Endothelial cell of umbilical vein (primary cell): ENCODE measurements at regions not wholly inside any gene's neighbourhood (a gene's known extent, or its start where the extent isn't known, plus 50 kb on each side); places are given as distances from the start of the nearest gene placed in this dataset.

Source experiments
- BruUV-seq: library from RNA; stranded (reverse); fragments of 400-500 nt; replicated peaks from 2 replicates; lab custom pipeline; 2021; lab: Mats Ljungman, UMichigan
- CTCF ChIA-PET: fragments of 300-600, 350-600 bp; sonication (Branson Sonifier 250); formaldehyde crosslinking; loops from one replicate; lab custom pipeline; 2021; ENCODE audit warnings: antibody characterized with exemption, inconsistent platforms; lab: Charles Lee
- POLR2A ChIA-PET: fragments of 300-600, 350-600 bp; sonication (Branson Sonifier 250); formaldehyde crosslinking; loops from one replicate; lab custom pipeline; 2021; ENCODE audit warnings: antibody characterized with exemption, inconsistent platforms; lab: Charles Lee
- DNase-seq: peaks from one replicate; pipeline ENCODE4 v3.0.0-alpha.2; 2011; ENCODE audit warnings: low read depth, low spot score
- FAIRE-seq: peaks from 2 replicates; lab custom pipeline; 2011; peaks lifted over from hg19 to GRCh38; lab: Jason Lieb, UNC
- H2AFZ ChIP-seq: 2 replicates; pipeline ENCODE4 v1.6.0; 2012; ENCODE audit warnings: low read depth, low read length, control low read depth, inconsistent platforms
- H3K27ac ChIP-seq: 2 replicates; pipeline ENCODE4 v1.5.1; 2011; ENCODE audit warnings: low read depth, mild to moderate bottlenecking, control low read depth, low read length, moderate library complexity; ENCODE audit not compliant: insufficient read depth
- H3K27me3 ChIP-seq, 2 experiments: 2 replicates each; pipeline versions ENCODE4 v1.6.0 to v1.6.1; 2011; ENCODE audit warnings: low read length in 2 of 2, mixed read lengths in 1 of 2; ENCODE audit not compliant: control insufficient read depth in 2 of 2, insufficient read depth in 2 of 2
- H3K36me3 ChIP-seq, 2 experiments: 2 replicates in 1 of 2; 3 replicates in 1 of 2; pipeline ENCODE4 v1.5.1; 2011; ENCODE audit warnings: low read length in 2 of 2, mild to moderate bottlenecking in 1 of 2, moderate library complexity in 1 of 2; ENCODE audit not compliant: control insufficient read depth in 2 of 2, insufficient read depth in 2 of 2; ENCODE audit errors: extremely low read depth in 1 of 2
- H3K4me1 ChIP-seq: 3 replicates; pipeline ENCODE4 v1.5.1; 2011; ENCODE audit warnings: mild to moderate bottlenecking, low read length; ENCODE audit not compliant: control insufficient read depth, insufficient read depth; ENCODE audit errors: extremely low read depth
- H3K4me2 ChIP-seq: 2 replicates; pipeline ENCODE4 v1.6.1; 2011; ENCODE audit warnings: low read length, control low read depth, mixed read lengths; ENCODE audit not compliant: insufficient read depth
- H3K4me3 ChIP-seq, 3 experiments: fragments of 200-600 bp in 1 of 3; sonication (generic), shearing (Covaris generic) in 1 of 3; replicated peaks in 1 of 3; 2 replicates each; pipeline ENCODE4 v1.5.1; 2011 to 2016; ENCODE audit warnings: control low read depth in 3 of 3, low read length in 3 of 3, mild to moderate bottlenecking in 2 of 3, inconsistent platforms in 1 of 3, low read depth in 1 of 3, moderate library complexity in 1 of 3; ENCODE audit not compliant: insufficient read depth in 1 of 3
- H3K79me2 ChIP-seq: 2 replicates; pipeline ENCODE4 v1.6.0; 2012; ENCODE audit warnings: low read length, inconsistent platforms; ENCODE audit not compliant: control insufficient read depth, insufficient read depth
- H3K9ac ChIP-seq: replicated peaks from 2 replicates; pipeline ENCODE3; 2011; ENCODE audit warnings: low read length, control low read depth; ENCODE audit not compliant: insufficient read depth; ENCODE audit errors: extremely low read depth
- H3K9me1 ChIP-seq: replicated peaks from 3 replicates; pipeline ENCODE4 v1.6.0; 2011; ENCODE audit warnings: mild to moderate bottlenecking, low read length; ENCODE audit not compliant: control insufficient read depth, insufficient read depth; ENCODE audit errors: extremely low read depth
- H3K9me3 ChIP-seq: replicated peaks from 2 replicates; pipeline ENCODE4 v1.5.1; 2012; ENCODE audit warnings: low read length, inconsistent platforms; ENCODE audit not compliant: control insufficient read depth, insufficient read depth
- H4K20me1 ChIP-seq: replicated peaks from 2 replicates; pipeline ENCODE3; 2011; ENCODE audit warnings: mild to moderate bottlenecking, low read length; ENCODE audit not compliant: control insufficient read depth, insufficient read depth; ENCODE audit errors: extremely low read depth
- EZH2 ChIP-seq: IDR thresholded peaks from 2 replicates; pipeline ENCODE4 v1.6.1; 2012; ENCODE audit warnings: borderline replicate concordance, low read depth, mild to moderate bottlenecking, moderate library complexity, low read length, inconsistent platforms; ENCODE audit not compliant: severe bottlenecking
- FOS ChIP-seq: IDR thresholded peaks from 2 replicates; pipeline ENCODE4 v1.6.1; 2011; ENCODE audit warnings: mild to moderate bottlenecking, low read length, moderate library complexity, borderline replicate concordance; ENCODE audit not compliant: insufficient read depth
- GATA2 ChIP-seq: IDR thresholded peaks from 2 replicates; pipeline ENCODE4 v1.7.0; 2011; ENCODE audit warnings: low read depth, mild to moderate bottlenecking, moderate library complexity, mixed read lengths, low read length; ENCODE audit not compliant: insufficient read length, insufficient read depth
- JUN ChIP-seq: IDR thresholded peaks from 2 replicates; pipeline ENCODE4 v1.6.1; 2011; ENCODE audit warnings: borderline replicate concordance, low read depth; ENCODE audit not compliant: insufficient read length, insufficient read depth
- MYC ChIP-seq: IDR thresholded peaks from one replicate; pipeline ENCODE4 v1.6.1; 2011; ENCODE audit warnings: mild to moderate bottlenecking, low read depth, low read length
- POLR2A ChIP-seq: IDR thresholded peaks from 2 replicates; pipeline ENCODE4 v1.6.1; 2012; ENCODE audit warnings: low read depth, mild to moderate bottlenecking, control low read depth, low read length
- POLR2AphosphoS5 ChIP-seq: IDR thresholded peaks from 2 replicates; pipeline ENCODE4 v1.6.1; 2012; ENCODE audit warnings: low read depth, mild to moderate bottlenecking, control low read depth, low read length, moderate library complexity; ENCODE audit not compliant: insufficient read depth
- dilution Hi-C: fragments of 300-500 bp; cut with MboI; formaldehyde crosslinking; loops from one replicate; pipeline ENCODE4 v1.15.0; 2019; ENCODE audit warnings: low sequenced_read_pairs; ENCODE audit not compliant: extremely low pct_ligation_motif_present
- intact Hi-C: fragments of 100-400 bp; cut with micrococcal nuclease; formaldehyde crosslinking; loops from one replicate; pipeline ENCODE4 v1.10.0; 2022
- TF ChIP-seq, protein P1 (sequence below), 2 donors: IDR thresholded peaks; 1 replicate in 1 of 2; 2 replicates in 1 of 2; pipeline ENCODE4 v1.5.1; 2011; ENCODE audit warnings: low read length in 2 of 2, mild to moderate bottlenecking in 2 of 2, moderate library complexity in 2 of 2, control low read depth in 1 of 2, inconsistent platforms in 1 of 2, low read depth in 1 of 2; ENCODE audit not compliant: insufficient read depth in 1 of 2; ENCODE audit errors: extremely low read depth in 1 of 2
- TF ChIP-seq, protein P2 (sequence below): IDR thresholded peaks from 2 replicates; pipeline ENCODE4 v1.6.1; 2011; ENCODE audit not compliant: insufficient read depth, insufficient read length

DNA sequence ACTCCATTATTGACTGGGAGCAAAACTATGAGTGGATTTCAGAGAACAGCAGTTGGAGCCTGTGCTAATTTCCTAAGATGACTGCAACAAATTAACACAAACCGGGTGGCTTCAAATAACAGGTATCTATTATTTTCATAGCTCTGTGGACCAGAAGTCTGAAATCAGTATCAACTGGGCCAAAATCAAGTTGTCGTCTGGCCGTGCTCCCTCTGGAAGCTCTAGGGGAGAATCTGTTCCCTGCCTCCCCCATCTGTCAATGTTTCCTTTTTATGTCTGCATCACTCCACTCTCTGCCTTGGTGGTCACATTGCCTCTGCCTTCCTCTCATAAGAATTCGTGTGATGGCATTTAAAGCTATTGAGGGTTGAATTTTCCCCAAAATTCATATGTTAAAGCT is 269.8 kb downstream of the TMX3 start:
- Histone ChIP-seq H3K4me2 (no peak overlapping the region), H3K4me1 (no peaks in the 10 kb centered on the region), H3K79me2 (no peaks in the 10 kb centered on the region), H3K9ac (no peak overlapping the region), H3K9me3 (no peaks in the 10 kb centered on the region), H3K36me3 (no peaks in the 10 kb centered on the region), H3K27me3 (no peaks in the 10 kb centered on the region), H4K20me1 (no peaks in the 10 kb centered on the region), H3K9me1 (no peaks in the 10 kb centered on the region), H3K4me3 (no peak overlapping the region), H2AFZ (no peak overlapping the region), H3K27ac (no peak overlapping the region)
- dilution Hi-C loops (no loop called here), intact Hi-C loops (no loop called here)
- ChIA-PET POLR2A (no interaction called here), CTCF (no interaction called here)
- TF ChIP-seq, protein P1, sequence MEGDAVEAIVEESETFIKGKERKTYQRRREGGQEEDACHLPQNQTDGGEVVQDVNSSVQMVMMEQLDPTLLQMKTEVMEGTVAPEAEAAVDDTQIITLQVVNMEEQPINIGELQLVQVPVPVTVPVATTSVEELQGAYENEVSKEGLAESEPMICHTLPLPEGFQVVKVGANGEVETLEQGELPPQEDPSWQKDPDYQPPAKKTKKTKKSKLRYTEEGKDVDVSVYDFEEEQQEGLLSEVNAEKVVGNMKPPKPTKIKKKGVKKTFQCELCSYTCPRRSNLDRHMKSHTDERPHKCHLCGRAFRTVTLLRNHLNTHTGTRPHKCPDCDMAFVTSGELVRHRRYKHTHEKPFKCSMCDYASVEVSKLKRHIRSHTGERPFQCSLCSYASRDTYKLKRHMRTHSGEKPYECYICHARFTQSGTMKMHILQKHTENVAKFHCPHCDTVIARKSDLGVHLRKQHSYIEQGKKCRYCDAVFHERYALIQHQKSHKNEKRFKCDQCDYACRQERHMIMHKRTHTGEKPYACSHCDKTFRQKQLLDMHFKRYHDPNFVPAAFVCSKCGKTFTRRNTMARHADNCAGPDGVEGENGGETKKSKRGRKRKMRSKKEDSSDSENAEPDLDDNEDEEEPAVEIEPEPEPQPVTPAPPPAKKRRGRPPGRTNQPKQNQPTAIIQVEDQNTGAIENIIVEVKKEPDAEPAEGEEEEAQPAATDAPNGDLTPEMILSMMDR (IDR thresholded peaks at IDR 0.05; ENCODE audit: extremely low read depth in 1 of 2, insufficient read depth in 1 of 2, low read depth in 1 of 2, low read length in 2 of 2), result no peak
- TF ChIP-seq GATA2, result no peak
- TF ChIP-seq POLR2A, result no peak
- no peak for TF ChIP-seq MYC
- TF ChIP-seq EZH2, result no peak
- no peak for TF ChIP-seq FOS
- no peak for TF ChIP-seq JUN
- TF ChIP-seq POLR2AphosphoS5, result no peak
- TF ChIP-seq, protein P2, sequence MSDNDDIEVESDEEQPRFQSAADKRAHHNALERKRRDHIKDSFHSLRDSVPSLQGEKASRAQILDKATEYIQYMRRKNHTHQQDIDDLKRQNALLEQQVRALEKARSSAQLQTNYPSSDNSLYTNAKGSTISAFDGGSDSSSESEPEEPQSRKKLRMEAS, result no peak
- BruUV-seq, result no TSS peak
- DNase-seq (no peak), FAIRE-seq (no peak)
